SK-N-SH treated with all-trans-retinoic acid at 6 μM for 48 hours (cell line): ENCODE measurements at regions not wholly inside any gene's neighbourhood (a gene's known extent, or its start where the extent isn't known, plus 50 kb on each side); places are given as distances from the start of the nearest gene placed in this dataset.
A peak's percentile ranks its signal among the peaks of the same experiment; 100 is the strongest.

Experiments used
- ATAC-seq: fragments of 200-7000 bp; cut with Tn5 transposase; 3 replicates; pipeline ENCODE4 v1.9.1; 2020; ENCODE audit warnings: mild to moderate bottlenecking, moderate library complexity
- ARNTL ChIP-seq: fragments of 450-650 bp; formaldehyde crosslinking; IDR thresholded peaks from 2 replicates; pipeline ENCODE4 v1.5.0; 2020; ENCODE audit warnings: low read depth, mild to moderate bottlenecking, moderate library complexity, borderline replicate concordance
- BACH2 ChIP-seq: fragments of 250-450 bp; sonication (Bioruptor Pico); IDR thresholded peaks from 2 replicates; pipeline ENCODE4 v1.9.0; 2021; ENCODE audit warnings: mild to moderate bottlenecking, borderline replicate concordance
- ESRRG ChIP-seq: fragments of 250-450 bp; sonication (Bioruptor Pico); IDR thresholded peaks from 2 replicates; pipeline ENCODE4 v1.6.1; 2021; ENCODE audit warnings: mild to moderate bottlenecking
- GLIS3 ChIP-seq: fragments of 250-450 bp; sonication (Bioruptor Pico); IDR thresholded peaks from 2 replicates; pipeline ENCODE4 v1.5.0; 2020; ENCODE audit warnings: mild to moderate bottlenecking, moderate library complexity
- ISL1 ChIP-seq: fragments of 250-450 bp; sonication (Bioruptor Pico); IDR thresholded peaks from 2 replicates; pipeline ENCODE4 v2.1.2; 2022; ENCODE audit warnings: mild to moderate bottlenecking, moderate library complexity
- OSR1 ChIP-seq: fragments of 250-450 bp; sonication (Bioruptor Pico); IDR thresholded peaks from 2 replicates; pipeline ENCODE4 v1.8.0; 2022; ENCODE audit warnings: moderate library complexity, mild to moderate bottlenecking, inconsistent platforms
- PPARA ChIP-seq: fragments of 250-450 bp; sonication (Bioruptor Pico); IDR thresholded peaks from 2 replicates; pipeline ENCODE4 v1.5.0; 2020; ENCODE audit warnings: mild to moderate bottlenecking, borderline replicate concordance
- RARB ChIP-seq: fragments of 250-450 bp; sonication (Bioruptor Pico); IDR thresholded peaks from 2 replicates; pipeline ENCODE4 v1.8.0; 2021; ENCODE audit warnings: mild to moderate bottlenecking, moderate library complexity
- SNAI2 ChIP-seq: fragments of 250-450 bp; sonication (Bioruptor Pico); IDR thresholded peaks from 2 replicates; pipeline ENCODE4 v1.5.0; 2020; ENCODE audit warnings: mild to moderate bottlenecking, moderate library complexity
- TCF4 ChIP-seq: fragments of 250-450 bp; sonication (Bioruptor Pico); IDR thresholded peaks from 2 replicates; pipeline ENCODE4 v1.8.0; 2021; ENCODE audit warnings: mild to moderate bottlenecking, moderate library complexity, borderline replicate concordance
- TOX ChIP-seq: fragments of 250-450 bp; sonication (Bioruptor Pico); IDR thresholded peaks from 2 replicates; pipeline ENCODE4 v1.8.0; 2021; ENCODE audit warnings: mild to moderate bottlenecking, moderate library complexity, borderline replicate concordance
- ZC3H10 ChIP-seq: fragments of 250-450 bp; sonication (Bioruptor Pico); IDR thresholded peaks from 2 replicates; pipeline ENCODE4 v1.5.1; 2021; ENCODE audit warnings: mild to moderate bottlenecking, moderate library complexity
- ZFP3 ChIP-seq: fragments of 250-450 bp; sonication (Bioruptor Pico); IDR thresholded peaks from 2 replicates; pipeline ENCODE4 v1.5.0; 2020; ENCODE audit warnings: mild to moderate bottlenecking, moderate library complexity
- ZFP30 ChIP-seq: fragments of 450-650 bp; formaldehyde crosslinking; IDR thresholded peaks from 2 replicates; pipeline ENCODE4 v1.5.0; 2022; ENCODE audit warnings: mild to moderate bottlenecking, moderate library complexity
- ZNF565 ChIP-seq: fragments of 450-650 bp; formaldehyde crosslinking; conservative IDR thresholded peaks from 2 replicates; pipeline ENCODE4 v1.5.0; 2020; ENCODE audit warnings: low read depth, mild to moderate bottlenecking, moderate library complexity
- ZNF8 ChIP-seq: fragments of 450-650 bp; formaldehyde crosslinking; IDR thresholded peaks from 2 replicates; pipeline ENCODE4 v1.5.0; 2020; ENCODE audit warnings: mild to moderate bottlenecking, moderate library complexity
- TF ChIP-seq, protein P1 (sequence below): fragments of 250-450 bp; sonication (Bioruptor Pico); IDR thresholded peaks from 2 replicates; pipeline ENCODE4 v1.5.0; 2020; ENCODE audit warnings: mild to moderate bottlenecking, moderate library complexity
- TF ChIP-seq, protein P2 (sequence below): fragments of 250-450 bp; sonication (Bioruptor Pico); IDR thresholded peaks from 2 replicates; pipeline ENCODE4 v1.5.1; 2020; ENCODE audit warnings: low read depth, mild to moderate bottlenecking, moderate library complexity
- TF ChIP-seq, protein P3 (sequence below): fragments of 250-450 bp; sonication (Bioruptor Pico); IDR thresholded peaks from 2 replicates; pipeline ENCODE4 v1.8.0; 2020; ENCODE audit warnings: mild to moderate bottlenecking, moderate library complexity, borderline replicate concordance
- TF ChIP-seq, protein P4 (sequence below): fragments of 250-450 bp; sonication (Bioruptor Pico); IDR thresholded peaks from 2 replicates; pipeline ENCODE4 v1.5.1; 2021; ENCODE audit warnings: mild to moderate bottlenecking, moderate library complexity

DNA sequence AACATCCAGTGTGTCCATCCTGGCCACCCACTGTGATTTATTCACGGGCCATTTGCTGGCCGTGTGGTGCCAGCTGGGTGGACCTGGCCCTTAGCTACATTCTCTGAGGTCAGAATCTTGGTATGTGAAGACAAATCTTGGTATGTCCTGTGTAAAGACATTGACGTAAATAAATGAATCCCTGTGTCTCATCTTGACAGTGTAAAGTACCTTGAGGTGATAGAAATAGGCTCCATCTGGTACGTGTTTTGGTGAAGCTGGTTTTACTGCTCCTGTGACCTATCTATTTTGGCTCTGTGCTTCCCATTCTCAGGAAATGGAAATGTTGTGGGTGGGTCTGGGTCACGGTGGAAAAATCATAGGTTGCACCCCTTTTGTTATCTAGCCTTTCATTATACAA, 245.4 kb upstream of the ANKH start:
- TF ChIP-seq, protein P1, sequence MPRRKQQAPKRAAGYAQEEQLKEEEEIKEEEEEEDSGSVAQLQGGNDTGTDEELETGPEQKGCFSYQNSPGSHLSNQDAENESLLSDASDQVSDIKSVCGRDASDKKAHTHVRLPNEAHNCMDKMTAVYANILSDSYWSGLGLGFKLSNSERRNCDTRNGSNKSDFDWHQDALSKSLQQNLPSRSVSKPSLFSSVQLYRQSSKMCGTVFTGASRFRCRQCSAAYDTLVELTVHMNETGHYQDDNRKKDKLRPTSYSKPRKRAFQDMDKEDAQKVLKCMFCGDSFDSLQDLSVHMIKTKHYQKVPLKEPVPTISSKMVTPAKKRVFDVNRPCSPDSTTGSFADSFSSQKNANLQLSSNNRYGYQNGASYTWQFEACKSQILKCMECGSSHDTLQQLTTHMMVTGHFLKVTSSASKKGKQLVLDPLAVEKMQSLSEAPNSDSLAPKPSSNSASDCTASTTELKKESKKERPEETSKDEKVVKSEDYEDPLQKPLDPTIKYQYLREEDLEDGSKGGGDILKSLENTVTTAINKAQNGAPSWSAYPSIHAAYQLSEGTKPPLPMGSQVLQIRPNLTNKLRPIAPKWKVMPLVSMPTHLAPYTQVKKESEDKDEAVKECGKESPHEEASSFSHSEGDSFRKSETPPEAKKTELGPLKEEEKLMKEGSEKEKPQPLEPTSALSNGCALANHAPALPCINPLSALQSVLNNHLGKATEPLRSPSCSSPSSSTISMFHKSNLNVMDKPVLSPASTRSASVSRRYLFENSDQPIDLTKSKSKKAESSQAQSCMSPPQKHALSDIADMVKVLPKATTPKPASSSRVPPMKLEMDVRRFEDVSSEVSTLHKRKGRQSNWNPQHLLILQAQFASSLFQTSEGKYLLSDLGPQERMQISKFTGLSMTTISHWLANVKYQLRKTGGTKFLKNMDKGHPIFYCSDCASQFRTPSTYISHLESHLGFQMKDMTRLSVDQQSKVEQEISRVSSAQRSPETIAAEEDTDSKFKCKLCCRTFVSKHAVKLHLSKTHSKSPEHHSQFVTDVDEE (CRISPR knock-in tag) = no peak
- TF ChIP-seq ZFP30 (CRISPR knock-in tag) (no peak), BACH2 (CRISPR knock-in tag) (no peak), ZNF8 (CRISPR knock-in tag) (no peak), TCF4 (no peak), SNAI2 (CRISPR knock-in tag) (no peak), ZNF565 (CRISPR knock-in tag) (no peak), OSR1 (CRISPR knock-in tag) (no peak), ZC3H10 (CRISPR knock-in tag) (no peak), ARNTL (CRISPR knock-in tag) (no peak), ESRRG (CRISPR knock-in tag) (no peak), TOX (CRISPR knock-in tag) (no peak), PPARA (CRISPR knock-in tag) (no peak), ISL1 (CRISPR knock-in tag) (no peak)
- TF ChIP-seq, protein P2, sequence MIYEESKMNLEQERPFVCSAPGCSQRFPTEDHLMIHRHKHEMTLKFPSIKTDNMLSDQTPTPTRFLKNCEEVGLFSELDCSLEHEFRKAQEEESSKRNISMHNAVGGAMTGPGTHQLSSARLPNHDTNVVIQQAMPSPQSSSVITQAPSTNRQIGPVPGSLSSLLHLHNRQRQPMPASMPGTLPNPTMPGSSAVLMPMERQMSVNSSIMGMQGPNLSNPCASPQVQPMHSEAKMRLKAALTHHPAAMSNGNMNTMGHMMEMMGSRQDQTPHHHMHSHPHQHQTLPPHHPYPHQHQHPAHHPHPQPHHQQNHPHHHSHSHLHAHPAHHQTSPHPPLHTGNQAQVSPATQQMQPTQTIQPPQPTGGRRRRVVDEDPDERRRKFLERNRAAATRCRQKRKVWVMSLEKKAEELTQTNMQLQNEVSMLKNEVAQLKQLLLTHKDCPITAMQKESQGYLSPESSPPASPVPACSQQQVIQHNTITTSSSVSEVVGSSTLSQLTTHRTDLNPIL (CRISPR knock-in tag) = no peak
- TF ChIP-seq, protein P3, sequence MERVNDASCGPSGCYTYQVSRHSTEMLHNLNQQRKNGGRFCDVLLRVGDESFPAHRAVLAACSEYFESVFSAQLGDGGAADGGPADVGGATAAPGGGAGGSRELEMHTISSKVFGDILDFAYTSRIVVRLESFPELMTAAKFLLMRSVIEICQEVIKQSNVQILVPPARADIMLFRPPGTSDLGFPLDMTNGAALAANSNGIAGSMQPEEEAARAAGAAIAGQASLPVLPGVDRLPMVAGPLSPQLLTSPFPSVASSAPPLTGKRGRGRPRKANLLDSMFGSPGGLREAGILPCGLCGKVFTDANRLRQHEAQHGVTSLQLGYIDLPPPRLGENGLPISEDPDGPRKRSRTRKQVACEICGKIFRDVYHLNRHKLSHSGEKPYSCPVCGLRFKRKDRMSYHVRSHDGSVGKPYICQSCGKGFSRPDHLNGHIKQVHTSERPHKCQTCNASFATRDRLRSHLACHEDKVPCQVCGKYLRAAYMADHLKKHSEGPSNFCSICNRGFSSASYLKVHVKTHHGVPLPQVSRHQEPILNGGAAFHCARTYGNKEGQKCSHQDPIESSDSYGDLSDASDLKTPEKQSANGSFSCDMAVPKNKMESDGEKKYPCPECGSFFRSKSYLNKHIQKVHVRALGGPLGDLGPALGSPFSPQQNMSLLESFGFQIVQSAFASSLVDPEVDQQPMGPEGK (CRISPR knock-in tag) = no peak
- TF ChIP-seq, protein P4, sequence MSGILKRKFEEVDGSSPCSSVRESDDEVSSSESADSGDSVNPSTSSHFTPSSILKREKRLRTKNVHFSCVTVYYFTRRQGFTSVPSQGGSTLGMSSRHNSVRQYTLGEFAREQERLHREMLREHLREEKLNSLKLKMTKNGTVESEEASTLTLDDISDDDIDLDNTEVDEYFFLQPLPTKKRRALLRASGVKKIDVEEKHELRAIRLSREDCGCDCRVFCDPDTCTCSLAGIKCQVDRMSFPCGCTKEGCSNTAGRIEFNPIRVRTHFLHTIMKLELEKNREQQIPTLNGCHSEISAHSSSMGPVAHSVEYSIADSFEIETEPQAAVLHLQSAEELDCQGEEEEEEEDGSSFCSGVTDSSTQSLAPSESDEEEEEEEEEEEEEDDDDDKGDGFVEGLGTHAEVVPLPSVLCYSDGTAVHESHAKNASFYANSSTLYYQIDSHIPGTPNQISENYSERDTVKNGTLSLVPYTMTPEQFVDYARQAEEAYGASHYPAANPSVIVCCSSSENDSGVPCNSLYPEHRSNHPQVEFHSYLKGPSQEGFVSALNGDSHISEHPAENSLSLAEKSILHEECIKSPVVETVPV = no peak
- no peak for ATAC-seq

DNA sequence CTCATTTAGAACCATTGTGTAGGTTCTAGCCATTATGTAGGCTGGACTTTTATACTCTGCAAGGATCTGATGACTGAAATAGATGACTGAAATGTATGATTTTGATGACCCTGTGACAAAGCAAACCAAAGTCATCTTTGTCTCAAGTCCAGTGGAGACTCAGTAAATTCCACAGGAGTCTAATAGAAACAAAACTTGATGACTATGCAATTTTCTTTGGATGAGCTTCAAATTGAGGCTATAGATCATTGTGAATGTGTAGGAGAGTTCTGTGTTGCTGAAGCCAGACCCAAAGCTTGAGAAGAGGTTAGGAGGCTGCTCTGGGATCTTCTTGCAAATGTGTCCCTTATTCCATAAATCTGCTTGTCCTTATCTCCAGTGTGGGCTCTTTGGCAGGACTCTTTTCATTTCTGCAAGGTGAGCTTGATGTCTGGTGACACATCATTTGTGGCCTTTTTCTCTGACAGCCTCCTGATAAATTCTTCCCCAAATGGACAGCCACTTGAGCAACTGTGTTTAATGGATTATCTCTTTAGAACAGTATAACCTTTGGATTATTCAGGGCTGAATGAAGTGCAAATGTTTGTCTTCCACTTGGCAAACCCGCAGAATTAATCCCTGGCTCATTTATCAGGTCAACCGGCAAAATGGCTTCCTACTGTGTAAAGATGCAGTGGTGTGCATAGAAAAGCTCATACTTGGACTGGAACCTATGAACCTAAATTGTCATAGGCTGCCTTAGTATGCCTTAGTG, 235.1 kb upstream of the ANKH start:
- TF ChIP-seq ZFP30 (CRISPR knock-in tag) (no peak), GLIS3 (no peak)
- TF ChIP-seq, all 23 proteins: peak for 0
- ATAC-seq = no peak

DNA sequence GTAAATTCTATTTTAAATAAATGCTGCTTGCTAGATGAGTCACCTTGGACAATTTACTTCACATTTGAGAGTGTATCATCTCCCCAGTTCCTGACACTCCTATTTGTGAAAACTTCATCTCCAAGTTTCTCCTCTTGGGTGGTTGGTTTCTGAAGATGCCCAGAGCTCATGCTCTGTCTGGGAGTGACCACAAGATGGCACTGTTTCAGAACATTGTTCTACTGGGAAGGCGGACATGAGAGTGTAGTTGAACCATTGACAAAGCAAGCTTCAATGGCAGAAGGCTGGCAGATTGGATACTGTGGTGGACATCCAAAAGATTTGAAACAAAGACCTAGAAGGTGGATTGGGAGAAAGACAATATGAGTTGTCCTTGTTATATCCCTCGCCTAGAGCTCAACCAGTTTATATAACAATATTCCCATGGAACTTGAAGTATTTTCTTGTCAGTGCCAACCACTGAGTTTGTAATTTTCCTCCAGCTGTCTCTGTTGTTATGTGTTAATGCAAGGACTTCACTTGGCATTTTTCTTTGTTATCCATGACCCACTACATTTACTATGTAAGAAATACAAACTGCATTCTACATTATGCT, 234.3 kb upstream of the ANKH start:
- peak; percentile 91 for ATAC-seq
- TF ChIP-seq ARNTL (CRISPR knock-in tag) (no peak), ZFP3 (CRISPR knock-in tag) (no peak), TOX (CRISPR knock-in tag) (no peak), ZFP30 (CRISPR knock-in tag) (no peak), ZC3H10 (CRISPR knock-in tag) (no peak), ISL1 (CRISPR knock-in tag) (no peak), TCF4 (no peak), RARB (CRISPR knock-in tag) (no peak), OSR1 (CRISPR knock-in tag) (no peak)
- TF ChIP-seq, protein P3 (CRISPR knock-in tag) = no peak
- TF ChIP-seq, protein P2 (CRISPR knock-in tag) = no peak
- TF ChIP-seq, protein P1 (CRISPR knock-in tag) = no peak
